Activated B cell treated with CpG ODN at 0.5 μM for 24 hours (primary cell): ENCODE measurements at regions not wholly inside any gene's neighbourhood (a gene's known extent, or its start where the extent isn't known, plus 50 kb on each side); places are given as distances from the start of the nearest gene placed in this dataset.

Source experiments
- ATAC-seq: fragments of 200-7000 bp; cut with Tn5 transposase; one replicate; pipeline ENCODE4 v1.10.0; 2021; ENCODE audit warnings: low read depth, mild to moderate bottlenecking, moderate library complexity
- CTCF ChIA-PET: fragments of 350-600 bp; sonication (Branson Sonifier 250); formaldehyde crosslinking; loops from one replicate; lab custom pipeline; 2021; ENCODE audit warnings: antibody characterized with exemption; lab: Charles Lee
- POLR2A ChIA-PET: fragments of 350-600 bp; sonication (Branson Sonifier 250); formaldehyde crosslinking; loops from one replicate; lab custom pipeline; 2021; ENCODE audit warnings: antibody characterized with exemption; lab: Charles Lee
- DNase-seq: peaks from one replicate; pipeline ENCODE4 v3.0.0; 2022
- H3K27ac Mint-ChIP-seq: one replicate; pipeline ENCODE4 v1.8.0; 2020; ENCODE audit warnings: mixed read lengths
- H3K27me3 Mint-ChIP-seq: one replicate; pipeline ENCODE4 v1.8.0; 2021; ENCODE audit warnings: mixed read lengths
- H3K36me3 Mint-ChIP-seq: one replicate; pipeline ENCODE4 v1.8.0; 2021; ENCODE audit warnings: low read depth, mixed read lengths
- H3K4me1 Mint-ChIP-seq: one replicate; pipeline ENCODE4 v1.8.0; 2021; ENCODE audit warnings: mixed read lengths
- H3K4me3 Mint-ChIP-seq: one replicate; pipeline ENCODE4 v1.8.0; 2020; ENCODE audit warnings: mild to moderate bottlenecking, mixed read lengths
- H3K9me3 Mint-ChIP-seq: one replicate; pipeline ENCODE4 v1.8.0; 2020; ENCODE audit warnings: mixed read lengths
- intact Hi-C: fragments of 100-400 bp; cut with micrococcal nuclease; formaldehyde crosslinking; loops from one replicate; pipeline ENCODE4 v1.15.1; 2024
- TF ChIP-seq, protein P1 (sequence below): fragments of 200-600 bp; IDR thresholded peaks from one replicate; pipeline ENCODE4 v1.8.0; 2022; ENCODE audit warnings: antibody characterized with exemption, mild to moderate bottlenecking

DNA sequence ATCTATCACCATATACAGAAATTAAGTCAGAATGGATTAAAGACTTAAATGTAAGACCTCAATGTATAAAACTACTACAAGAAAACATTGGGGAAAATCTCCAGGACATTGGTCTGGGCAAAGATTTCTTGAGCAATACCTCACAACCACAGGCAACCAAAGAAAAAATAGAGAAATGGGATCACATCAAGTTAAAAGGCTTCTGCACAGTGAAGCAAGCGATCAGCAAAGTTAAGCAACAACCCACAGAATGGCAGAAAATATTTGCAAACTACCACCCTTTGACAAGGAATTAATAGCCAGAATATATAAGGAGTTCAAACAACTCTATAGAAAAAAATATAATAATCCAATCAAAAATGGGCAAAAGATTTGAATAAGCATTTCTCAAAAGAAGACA, 236.9 kb upstream of the EMCN start:
- no peak overlapping the region for H3K4me3 Mint-ChIP-seq
- intact Hi-C loops: no loop called here

DNA sequence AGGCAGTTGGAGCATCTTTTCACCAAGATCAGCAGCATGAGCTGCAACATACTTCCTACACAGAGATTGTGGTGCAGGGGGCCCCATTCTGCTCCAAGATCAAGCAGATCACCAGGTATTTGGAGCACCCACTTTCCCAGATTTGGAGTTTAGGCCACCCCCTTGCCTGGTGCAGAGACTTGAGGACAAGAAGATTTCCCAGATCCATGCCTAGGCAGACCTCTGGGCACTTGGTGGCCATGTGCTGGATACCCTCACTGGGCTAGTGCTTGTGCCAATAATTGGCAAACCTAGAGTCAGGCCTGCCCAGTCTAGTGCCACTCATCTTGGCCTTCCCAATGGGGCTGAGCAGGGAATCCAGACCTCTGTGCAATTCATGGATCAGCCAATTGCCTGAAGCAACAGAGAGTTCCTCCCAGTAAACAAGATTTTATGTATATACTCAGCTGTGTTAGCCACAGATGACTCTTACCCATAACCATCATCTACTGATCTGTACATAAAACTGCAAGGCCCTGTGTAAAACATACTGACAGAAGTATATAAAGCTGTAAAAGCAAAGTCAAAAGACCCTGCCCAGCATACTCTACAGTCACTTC, 228.4 kb upstream of the EMCN start:
- H3K4me1 Mint-ChIP-seq: no peaks in the 10 kb centered on the region
- intact Hi-C loops: no loop called here
- H3K27me3 Mint-ChIP-seq: no peaks in the 10 kb centered on the region
- H3K36me3 Mint-ChIP-seq: no peaks in the 10 kb centered on the region
- CTCF ChIA-PET: no interaction called here
- H3K4me3 Mint-ChIP-seq: no peak overlapping the region
- TF ChIP-seq, protein P1, sequence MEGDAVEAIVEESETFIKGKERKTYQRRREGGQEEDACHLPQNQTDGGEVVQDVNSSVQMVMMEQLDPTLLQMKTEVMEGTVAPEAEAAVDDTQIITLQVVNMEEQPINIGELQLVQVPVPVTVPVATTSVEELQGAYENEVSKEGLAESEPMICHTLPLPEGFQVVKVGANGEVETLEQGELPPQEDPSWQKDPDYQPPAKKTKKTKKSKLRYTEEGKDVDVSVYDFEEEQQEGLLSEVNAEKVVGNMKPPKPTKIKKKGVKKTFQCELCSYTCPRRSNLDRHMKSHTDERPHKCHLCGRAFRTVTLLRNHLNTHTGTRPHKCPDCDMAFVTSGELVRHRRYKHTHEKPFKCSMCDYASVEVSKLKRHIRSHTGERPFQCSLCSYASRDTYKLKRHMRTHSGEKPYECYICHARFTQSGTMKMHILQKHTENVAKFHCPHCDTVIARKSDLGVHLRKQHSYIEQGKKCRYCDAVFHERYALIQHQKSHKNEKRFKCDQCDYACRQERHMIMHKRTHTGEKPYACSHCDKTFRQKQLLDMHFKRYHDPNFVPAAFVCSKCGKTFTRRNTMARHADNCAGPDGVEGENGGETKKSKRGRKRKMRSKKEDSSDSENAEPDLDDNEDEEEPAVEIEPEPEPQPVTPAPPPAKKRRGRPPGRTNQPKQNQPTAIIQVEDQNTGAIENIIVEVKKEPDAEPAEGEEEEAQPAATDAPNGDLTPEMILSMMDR: no peak
- POLR2A ChIA-PET: no interaction called here
- ATAC-seq (no peak), DNase-seq (no peak)
- no peak overlapping the region for H3K27ac Mint-ChIP-seq
- H3K9me3 Mint-ChIP-seq: no peaks in the 10 kb centered on the region

More for the DNA sequence above, 236.9 kb upstream of the EMCN start:
- Mint-ChIP-seq H3K9me3 (peaks cover 10% of the 10 kb centered on the region), H3K27me3 (peaks cover 4% of the 10 kb centered on the region), H3K4me1 (no peaks in the 10 kb centered on the region), H3K36me3 (no peaks in the 10 kb centered on the region), H3K27ac (no peak overlapping the region)
- ChIA-PET POLR2A (no interaction called here), CTCF (no interaction called here)
- TF ChIP-seq, protein P1: no peak
- no peak for ATAC-seq
- DNase-seq: no peak

DNA sequence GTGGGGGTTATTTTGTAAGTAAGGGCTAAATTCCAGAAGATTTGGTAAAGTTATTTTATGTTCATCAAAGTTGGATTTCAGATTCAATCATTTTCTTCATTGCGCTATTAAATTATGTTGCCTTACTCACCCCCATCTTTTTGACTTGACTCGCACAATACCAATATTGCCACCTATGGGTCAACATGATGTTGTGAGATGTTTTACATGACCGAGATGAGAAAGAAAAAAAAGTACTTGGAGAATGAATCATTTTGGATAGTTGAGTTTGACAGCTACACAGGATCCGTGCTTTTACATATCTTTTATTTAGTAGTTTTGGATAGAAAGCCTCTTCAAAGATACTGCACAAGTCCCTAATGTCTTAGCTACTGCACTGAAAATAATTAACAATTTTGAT, 224.2 kb upstream of the EMCN start:
- no peak overlapping the region for H3K4me3 Mint-ChIP-seq
- DNase-seq: no peak
- no peak for ATAC-seq
- no peaks in the 10 kb centered on the region for H3K9me3 Mint-ChIP-seq
- peaks cover 6% of the 10 kb centered on the region for H3K27me3 Mint-ChIP-seq
- no peak overlapping the region for H3K27ac Mint-ChIP-seq
- CTCF ChIA-PET: interaction anchor here (0.7 kb wide), 1 partner anchor 649 kb away, joined by 3 read pairs; no protein-coding TSS in a partner anchor
- POLR2A ChIA-PET: no interaction called here
- H3K36me3 Mint-ChIP-seq: no peaks in the 10 kb centered on the region
- H3K4me1 Mint-ChIP-seq: no peaks in the 10 kb centered on the region
- intact Hi-C loops: no loop called here
- TF ChIP-seq, protein P1: no peak

DNA sequence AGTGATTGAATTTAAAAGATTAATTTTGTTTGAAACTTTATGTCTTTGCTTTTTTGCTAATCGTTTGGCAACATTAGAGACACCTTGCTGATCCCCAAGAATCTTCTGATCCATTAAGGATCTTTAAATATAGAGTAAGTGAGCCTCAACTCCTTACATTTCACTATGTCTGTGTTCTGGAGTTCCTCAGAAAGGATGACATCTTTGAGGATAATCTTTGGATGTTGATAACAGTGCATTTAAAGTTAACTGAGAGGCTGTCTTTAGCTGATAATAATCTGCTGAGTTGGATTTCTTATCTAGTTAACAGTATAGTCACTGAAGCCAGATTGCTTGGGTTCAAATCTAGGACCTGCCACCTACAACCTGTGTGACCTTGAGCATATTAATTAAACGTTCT, 221.6 kb upstream of the EMCN start:
- DNase-seq: no peak
- ChIA-PET POLR2A (no interaction called here), CTCF (no interaction called here)
- Mint-ChIP-seq H3K4me3 (no peak overlapping the region), H3K9me3 (no peaks in the 10 kb centered on the region), H3K27ac (no peak overlapping the region), H3K36me3 (no peaks in the 10 kb centered on the region), H3K4me1 (no peaks in the 10 kb centered on the region), H3K27me3 (peaks cover 6% of the 10 kb centered on the region)
- ATAC-seq: no peak
- intact Hi-C loops: no loop called here
- TF ChIP-seq, protein P1: no peak

DNA sequence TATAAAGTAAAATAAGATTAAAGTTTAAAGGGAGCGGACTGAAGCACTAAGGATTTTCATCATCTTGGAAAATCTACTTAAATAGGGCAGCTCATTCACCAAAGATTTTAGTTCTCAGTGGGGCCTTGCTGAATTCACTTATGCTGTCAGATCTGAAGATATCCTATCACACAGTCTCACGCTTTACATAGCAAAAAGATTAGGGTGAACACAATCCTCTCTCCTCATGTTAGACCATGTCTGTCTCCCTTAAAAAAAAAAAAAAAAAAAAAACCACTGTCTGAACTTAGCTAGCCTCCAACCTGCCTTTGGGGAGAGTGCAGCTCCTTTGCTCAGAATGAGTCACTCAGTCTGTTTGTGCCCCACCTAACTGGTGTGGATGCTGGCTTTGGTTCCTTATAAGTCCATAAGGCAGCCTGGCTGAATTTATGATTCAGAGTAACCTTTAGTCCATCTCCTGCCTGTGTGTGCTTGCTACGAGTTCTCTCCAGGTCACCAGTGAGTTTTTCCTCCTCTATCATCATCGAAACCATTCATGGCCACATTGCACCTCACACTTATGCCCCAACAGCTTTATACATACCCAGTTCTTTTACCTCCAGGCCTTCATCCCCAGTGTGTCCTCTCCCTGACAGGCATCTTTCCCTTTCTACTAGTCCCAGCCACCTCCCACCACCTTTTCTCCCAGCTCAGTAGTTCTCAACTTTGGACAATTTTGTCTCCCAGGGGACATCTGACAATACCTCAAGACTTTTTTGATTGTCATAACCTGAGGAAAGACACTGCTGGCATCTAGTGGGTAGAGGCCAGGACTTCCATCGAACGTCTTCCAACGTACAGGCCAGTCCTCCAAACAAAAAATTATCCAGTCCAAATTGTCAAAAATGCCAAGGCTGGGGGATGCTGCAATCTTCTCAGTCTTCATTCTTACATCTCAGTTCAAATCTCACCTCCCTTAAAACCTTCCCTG, 220.7 kb upstream of the EMCN start:
- no peaks in the 10 kb centered on the region for H3K4me1 Mint-ChIP-seq
- no peak overlapping the region for H3K4me3 Mint-ChIP-seq
- POLR2A ChIA-PET: no interaction called here
- intact Hi-C loops: no loop called here
- peaks cover 6% of the 10 kb centered on the region for H3K27me3 Mint-ChIP-seq
- H3K9me3 Mint-ChIP-seq: peaks cover 3% of the 10 kb centered on the region
- DNase-seq (no peak), ATAC-seq (no peak)
- TF ChIP-seq, protein P1: no peak
- no peak overlapping the region for H3K27ac Mint-ChIP-seq
- no peaks in the 10 kb centered on the region for H3K36me3 Mint-ChIP-seq
- CTCF ChIA-PET: no interaction called here
